Coronary artery (tissue), 2 donors: ENCODE measurements at regions not wholly inside any gene's neighbourhood (a gene's known extent, or its start where the extent isn't known, plus 50 kb on each side); places are given as distances from the start of the nearest gene placed in this dataset.

Source experiments
- DNase-seq: peaks from one replicate; pipeline ENCODE4 v3.0.0-alpha.2; 2017; ENCODE audit warnings: low spot score
- H3K27ac ChIP-seq, 2 donors: fragments of 200-600 bp; sonication (generic); one replicate each; pipeline ENCODE4 v1.5.1; 2016 to 2019
- H3K4me3 ChIP-seq: fragments of 200-600 bp; sonication (generic); 2 replicates; pipeline ENCODE4 v1.5.1; 2016; ENCODE audit warnings: mild to moderate bottlenecking, moderate library complexity
- TF ChIP-seq, protein P1 (sequence below): fragments of 200-600 bp; sonication (generic); IDR thresholded peaks from one replicate; pipeline ENCODE4 v1.5.1; 2019; ENCODE audit warnings: antibody characterized with exemption

DNA sequence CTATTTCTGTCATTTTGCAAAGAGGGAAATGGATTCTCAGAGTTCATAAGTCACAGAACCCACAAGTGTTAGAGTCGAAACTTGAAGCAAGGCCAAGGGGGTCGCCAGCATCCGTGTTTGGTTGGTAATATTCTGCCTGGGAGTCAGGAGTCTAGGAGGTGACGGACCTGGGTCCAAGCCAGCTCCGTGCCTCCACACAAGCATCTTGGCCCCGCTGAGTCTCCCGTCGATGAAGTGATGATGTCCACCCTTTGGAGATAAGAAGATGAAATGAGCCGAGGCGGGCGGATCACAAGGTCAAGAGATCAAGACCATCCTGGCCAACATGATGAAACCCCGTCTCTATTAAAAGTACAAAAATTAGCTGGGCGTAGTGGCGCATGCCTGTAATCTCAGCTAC is 53.2 kb upstream of the TNRC6C start:
- no peak overlapping the region for H3K27ac ChIP-seq
- DNase-seq = no peak
- no peak overlapping the region for H3K4me3 ChIP-seq
- TF ChIP-seq, protein P1, sequence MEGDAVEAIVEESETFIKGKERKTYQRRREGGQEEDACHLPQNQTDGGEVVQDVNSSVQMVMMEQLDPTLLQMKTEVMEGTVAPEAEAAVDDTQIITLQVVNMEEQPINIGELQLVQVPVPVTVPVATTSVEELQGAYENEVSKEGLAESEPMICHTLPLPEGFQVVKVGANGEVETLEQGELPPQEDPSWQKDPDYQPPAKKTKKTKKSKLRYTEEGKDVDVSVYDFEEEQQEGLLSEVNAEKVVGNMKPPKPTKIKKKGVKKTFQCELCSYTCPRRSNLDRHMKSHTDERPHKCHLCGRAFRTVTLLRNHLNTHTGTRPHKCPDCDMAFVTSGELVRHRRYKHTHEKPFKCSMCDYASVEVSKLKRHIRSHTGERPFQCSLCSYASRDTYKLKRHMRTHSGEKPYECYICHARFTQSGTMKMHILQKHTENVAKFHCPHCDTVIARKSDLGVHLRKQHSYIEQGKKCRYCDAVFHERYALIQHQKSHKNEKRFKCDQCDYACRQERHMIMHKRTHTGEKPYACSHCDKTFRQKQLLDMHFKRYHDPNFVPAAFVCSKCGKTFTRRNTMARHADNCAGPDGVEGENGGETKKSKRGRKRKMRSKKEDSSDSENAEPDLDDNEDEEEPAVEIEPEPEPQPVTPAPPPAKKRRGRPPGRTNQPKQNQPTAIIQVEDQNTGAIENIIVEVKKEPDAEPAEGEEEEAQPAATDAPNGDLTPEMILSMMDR = no peak

DNA sequence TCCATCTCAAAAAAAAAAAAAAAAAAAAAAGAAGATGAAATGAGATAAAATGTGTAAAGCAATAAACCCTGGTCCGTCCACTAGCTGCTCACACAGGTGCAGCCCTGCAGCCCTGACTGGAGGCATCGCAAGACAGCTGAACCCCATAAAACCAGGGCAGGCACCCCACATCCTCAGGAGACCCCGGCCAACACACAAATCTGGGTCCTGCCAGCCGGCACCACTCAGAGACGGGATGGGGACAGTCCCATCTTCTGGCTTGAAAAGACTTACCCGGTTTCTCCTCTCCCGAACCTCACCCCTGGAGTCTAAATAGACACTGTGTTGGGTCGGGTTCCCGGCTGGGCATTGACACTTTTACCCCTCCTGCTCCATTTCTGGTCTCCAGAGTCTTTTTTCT is 52.7 kb upstream of the TNRC6C start:
- TF ChIP-seq, protein P1 = no peak
- DNase-seq = no peak

DNA sequence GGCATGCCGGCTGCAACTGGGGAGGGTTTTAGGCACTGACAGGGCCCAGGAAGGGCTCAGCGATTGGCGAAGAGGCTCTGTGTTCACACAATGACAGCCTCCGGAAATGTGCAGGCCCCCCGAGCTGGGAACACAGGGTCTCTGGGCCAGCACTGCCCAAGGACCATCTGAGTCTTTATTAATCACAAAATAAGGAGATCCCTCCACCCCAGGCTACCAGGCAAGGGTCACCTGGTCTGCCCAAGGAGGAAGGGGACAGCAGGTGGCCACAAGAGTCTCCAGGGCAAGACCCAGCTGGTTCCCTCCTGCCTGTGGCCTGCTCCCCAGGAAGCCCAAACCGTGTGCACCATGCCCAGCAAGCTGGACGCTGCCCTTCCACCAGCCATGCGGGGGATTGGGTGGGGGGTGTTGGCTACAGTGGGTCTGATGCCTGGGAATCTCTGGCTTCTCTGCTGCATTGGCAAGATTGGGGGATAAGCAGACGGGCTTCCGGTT is 52.1 kb upstream of the TNRC6C start:
- DNase-seq = no peak
- TF ChIP-seq, protein P1 = no peak
- H3K4me3 ChIP-seq = no peak overlapping the region
- no peak overlapping the region for H3K27ac ChIP-seq

More for the DNA sequence above, 52.7 kb upstream of the TNRC6C start:
- Histone ChIP-seq H3K27ac (no peak overlapping the region), H3K4me3 (no peak overlapping the region)

DNA sequence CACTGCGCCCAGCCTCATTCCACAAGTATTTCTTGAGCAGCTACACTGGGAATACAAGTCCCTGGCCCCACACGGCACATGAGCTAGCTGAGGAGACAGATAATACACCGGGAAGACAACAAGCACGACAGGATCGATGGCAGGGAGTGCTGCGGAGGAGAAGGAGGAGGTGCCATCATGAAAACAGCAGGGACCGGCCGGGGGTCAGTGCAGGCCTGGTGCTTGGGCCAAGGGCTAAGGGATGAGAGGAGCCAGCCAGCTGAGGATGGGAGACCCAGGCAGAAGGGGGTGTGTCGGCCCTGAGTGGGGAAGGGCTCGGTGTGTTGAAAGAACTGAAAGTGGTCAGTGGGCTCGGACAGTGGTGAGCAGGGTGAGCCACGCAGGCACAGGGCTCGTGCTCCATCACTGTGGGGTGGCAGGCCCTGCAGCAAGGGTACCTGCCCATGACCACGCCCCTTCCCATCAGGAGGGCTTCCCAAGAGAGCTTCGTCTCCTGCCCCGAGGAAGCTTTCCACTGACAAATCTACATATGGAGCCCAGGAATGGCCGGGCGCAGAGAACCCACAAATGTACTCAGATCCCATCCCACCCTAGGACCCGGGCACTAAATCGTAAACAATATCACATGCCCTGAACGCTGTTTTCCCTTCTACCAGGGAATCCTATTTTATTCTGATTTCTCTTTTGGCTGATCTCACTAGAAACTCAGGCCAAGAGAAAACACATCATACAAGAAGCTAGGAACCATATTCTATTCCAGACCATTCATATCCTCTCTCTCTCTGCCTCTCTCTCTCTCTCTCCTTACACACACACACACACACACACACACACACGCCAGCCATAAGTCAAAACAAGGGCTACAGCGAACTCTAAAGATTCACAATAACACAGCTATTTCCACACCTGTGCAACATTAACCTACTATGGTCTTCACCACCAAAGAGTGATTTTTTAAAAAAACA is 50.7 kb upstream of the TNRC6C start:
- Histone ChIP-seq H3K27ac (no peak overlapping the region), H3K4me3 (no peak overlapping the region)
- TF ChIP-seq, protein P1 = no peak
- no peak for DNase-seq

DNA sequence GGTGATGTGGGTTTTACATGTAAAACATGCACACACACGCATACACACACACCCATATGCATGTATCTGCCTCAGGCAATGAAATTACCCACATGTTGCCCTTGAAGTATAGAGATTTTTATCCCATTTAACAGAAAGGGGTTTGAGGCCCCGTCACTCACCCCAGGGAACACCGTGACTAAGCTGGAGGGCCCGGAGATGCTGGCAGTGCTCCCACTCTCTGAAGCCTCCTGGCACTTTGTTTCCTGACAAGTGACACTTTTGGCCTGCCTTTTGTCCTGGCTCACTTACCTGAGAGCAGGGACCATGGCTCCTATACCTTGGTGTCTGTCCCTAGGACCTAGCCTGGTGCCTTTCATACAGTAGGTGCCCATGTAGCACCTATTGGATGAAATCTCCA is 50.0 kb upstream of the TNRC6C start:
- DNase-seq = no peak
- Histone ChIP-seq H3K27ac (no peak overlapping the region), H3K4me3 (no peak overlapping the region)
- TF ChIP-seq, protein P1 = no peak
